Tibial artery (tissue), 4 donors: ENCODE measurements at regions not wholly inside any gene's neighbourhood (a gene's known extent, or its start where the extent isn't known, plus 50 kb on each side); places are given as distances from the start of the nearest gene placed in this dataset.

Source experiments
- DNase-seq, 2 donors: peaks; one replicate each; pipeline ENCODE4 v3.0.0-alpha.2; 2019
- H3K27ac ChIP-seq, 2 donors: fragments of 200-600 bp; sonication (generic) in 1 of 2; 1 replicate in 1 of 2; 2 replicates in 1 of 2; pipeline ENCODE4 v1.5.1; 2018 to 2019; ENCODE audit warnings: mild to moderate bottlenecking in 1 of 2
- H3K27me3 ChIP-seq, 2 donors: fragments of 200-600 bp; sonication (generic) in 1 of 2; one replicate each; pipeline versions ENCODE4 v1.5.1 to v1.6.0; 2016 to 2019
- H3K36me3 ChIP-seq, 3 donors: fragments of 200-600 bp; sonication (generic) in 2 of 3; one replicate each; pipeline ENCODE4 v1.5.1; 2016 to 2019; ENCODE audit warnings: mild to moderate bottlenecking in 2 of 3
- H3K4me1 ChIP-seq, 4 donors: fragments of 200-600 bp; sonication (generic) in 2 of 4; 1 replicate in 3 of 4; 2 replicates in 1 of 4; pipeline ENCODE4 v1.5.1; 2016 to 2019
- H3K4me3 ChIP-seq, 2 donors: fragments of 200-600 bp; sonication (generic) in 1 of 2; 1 replicate in 1 of 2; 2 replicates in 1 of 2; pipeline ENCODE4 v1.5.1; 2018 to 2019; ENCODE audit warnings: mild to moderate bottlenecking in 2 of 2
- H3K9me3 ChIP-seq, 3 donors: fragments of 200-600 bp; sonication (generic) in 1 of 3; one replicate each; pipeline ENCODE4 v1.5.1; 2016 to 2019
- CTCF ChIP-seq, 2 experiments: fragments of 200-600 bp in 1 of 2; fragments of 450-650 bp in 1 of 2; IDR thresholded peaks; one replicate each; pipeline ENCODE4 v1.5.1; 2017 to 2019; ENCODE audit warnings: antibody characterized with exemption in 2 of 2, mild to moderate bottlenecking in 1 of 2, moderate library complexity in 1 of 2
- intact Hi-C: fragments of 100-400 bp; cut with DNase I; formaldehyde crosslinking; loops from one replicate; pipeline ENCODE4 v1.15.0; 2023; ENCODE audit warnings: low total_unique reads

- Histone ChIP-seq H3K9me3 (peaks cover 0 to 12% (median 0%) of the 10 kb centered on the region in 3 donors), H3K4me1 (no peaks in the 10 kb centered on the region), H3K27ac (no peak overlapping the region), H3K4me3 (no peak overlapping the region), H3K36me3 (no peaks in the 10 kb centered on the region), H3K27me3 (peaks cover 0 to 15% of the 10 kb centered on the region in 2 donors)
- TF ChIP-seq CTCF (IDR thresholded peaks at IDR 0.05) = no peak
- intact Hi-C loops = no loop called here
- no peak for DNase-seq
Observed at GRCh38 chr21:43289442-43289841, 120.6 kb downstream of the CRYAA start.

GRCh38 chr21:43287795-43288755 is 119.3 kb downstream of the CRYAA start:
- no peak for DNase-seq
- Histone ChIP-seq H3K4me1 (no peaks in the 10 kb centered on the region), H3K36me3 (no peaks in the 10 kb centered on the region), H3K4me3 (no peak overlapping the region), H3K27me3 (peaks cover 0 to 15% of the 10 kb centered on the region in 2 donors), H3K9me3 (peaks cover 0 to 12% (median 0%) of the 10 kb centered on the region in 3 donors), H3K27ac (no peak overlapping the region)
- TF ChIP-seq CTCF (IDR thresholded peaks at IDR 0.05) = no peak
- intact Hi-C loops = no loop called here

- no peaks in the 10 kb centered on the region for H3K4me1 ChIP-seq
- peaks cover 0 to 15% of the 10 kb centered on the region in 2 donors for H3K27me3 ChIP-seq
- H3K4me3 ChIP-seq = no peak overlapping the region
- no peak overlapping the region for H3K27ac ChIP-seq
- intact Hi-C loops = no loop called here
- no peaks in the 10 kb centered on the region for H3K36me3 ChIP-seq
- TF ChIP-seq CTCF (IDR thresholded peaks at IDR 0.05) = no peak
- no peak for DNase-seq
- H3K9me3 ChIP-seq = peaks cover 0 to 12% (median 0%) of the 10 kb centered on the region in 3 donors
Observed at GRCh38 chr21:43287111-43287760, 118.4 kb downstream of the CRYAA start.

GRCh38 chr21:43286196-43286595 is 117.4 kb downstream of the CRYAA start:
- Histone ChIP-seq H3K4me3 (no peak overlapping the region), H3K27me3 (peaks cover 0 to 10% of the 10 kb centered on the region in 2 donors), H3K36me3 (no peaks in the 10 kb centered on the region), H3K27ac (no peak overlapping the region), H3K9me3 (peaks cover 0 to 12% (median 0%) of the 10 kb centered on the region in 3 donors), H3K4me1 (no peaks in the 10 kb centered on the region)
- no peak for DNase-seq
- TF ChIP-seq CTCF (IDR thresholded peaks at IDR 0.05) = no peak
- intact Hi-C loops = no loop called here

GRCh38 chr21:43284700-43285099 is 115.9 kb downstream of the CRYAA start:
- TF ChIP-seq CTCF (IDR thresholded peaks at IDR 0.05) = no peak
- intact Hi-C loops = no loop called here
- DNase-seq = no peak
- Histone ChIP-seq H3K27ac (no peak overlapping the region), H3K4me1 (no peaks in the 10 kb centered on the region), H3K27me3 (peaks cover 0 to under 1% of the 10 kb centered on the region in 2 donors), H3K4me3 (no peak overlapping the region), H3K9me3 (peaks cover 0 to 4% (median 0%) of the 10 kb centered on the region in 3 donors), H3K36me3 (no peaks in the 10 kb centered on the region)
